K562 (cell line): ENCODE measurements at regions not wholly inside any gene's neighbourhood (a gene's known extent, or its start where the extent isn't known, plus 50 kb on each side); places are given as distances from the start of the nearest gene placed in this dataset.

Experiments used
- ARID3A ChIP-seq: IDR thresholded peaks from 2 replicates; pipeline ENCODE4 v1.6.1; 2012; ENCODE audit warnings: low read depth, low read length, improper control_type of control experiment, borderline replicate concordance
- ATF2 ChIP-seq: sonication (generic); formaldehyde crosslinking; IDR thresholded peaks from 2 replicates; pipeline ENCODE4 v1.8.1; 2022; ENCODE audit warnings: missing genetic modification reagents
- CHD4 ChIP-seq: fragments of 200-600 bp; sonication (generic); IDR thresholded peaks from 3 replicates; pipeline ENCODE4 v1.6.1; 2012; ENCODE audit warnings: low read depth, mild to moderate bottlenecking, mixed read lengths, low read length, inconsistent platforms; ENCODE audit not compliant: insufficient read depth, insufficient replicate concordance, poor library complexity, severe bottlenecking
- CTCF ChIP-seq, 3 experiments: IDR thresholded peaks in 2 of 3; conservative IDR thresholded peaks in 1 of 3; 2 replicates each; pipeline ENCODE4 v1.5.1; 2011 to 2012; ENCODE audit warnings: low read length in 3 of 3, mild to moderate bottlenecking in 3 of 3, control low read depth in 2 of 3, improper control_type of control experiment in 1 of 3, inconsistent platforms in 1 of 3, low read depth in 1 of 3, mixed read lengths in 1 of 3, moderate library complexity in 1 of 3; ENCODE audit not compliant: insufficient read depth in 2 of 3
- EZH2 ChIP-seq: IDR thresholded peaks from 2 replicates; pipeline ENCODE4 v1.6.1; 2012; ENCODE audit warnings: low read depth, mild to moderate bottlenecking, inconsistent platforms, low read length, borderline replicate concordance
- SIX5 ChIP-seq, 2 experiments: IDR thresholded peaks; 2 replicates each; pipeline ENCODE4 v1.6.1; 2011; ENCODE audit warnings: low read length in 2 of 2, borderline replicate concordance in 1 of 2, low read depth in 1 of 2, mild to moderate bottlenecking in 1 of 2, moderate library complexity in 1 of 2; ENCODE audit not compliant: insufficient read depth in 1 of 2
- SMC3 ChIP-seq: conservative IDR thresholded peaks from 2 replicates; pipeline ENCODE4 v1.6.1; 2011; ENCODE audit warnings: low read depth, low read length, improper control_type of control experiment; ENCODE audit not compliant: insufficient read depth
- ZBTB26 ChIP-seq: fragments of 450-650 bp; formaldehyde crosslinking; IDR thresholded peaks from 2 replicates; pipeline ENCODE4 v1.4.0; 2022; ENCODE audit warnings: missing genetic modification characterization
- ZBTB49 ChIP-seq: sonication (generic); formaldehyde crosslinking; IDR thresholded peaks from 2 replicates; pipeline ENCODE4 v1.8.0; 2022; ENCODE audit warnings: missing genetic modification reagents, mild to moderate bottlenecking, borderline replicate concordance

- TF ChIP-seq SMC3 (no peak), SIX5 (IDR thresholded peaks at IDR 0.05; ENCODE audit: borderline replicate concordance in 1 of 2, insufficient read depth in 1 of 2, low read depth in 1 of 2, low read length in 2 of 2) (no peak), ZBTB49 (CRISPR knock-in tag) (no peak), EZH2 (no peak), CTCF (IDR thresholded peaks at IDR 0.05 in 2 of 3, conservative IDR thresholded peaks at IDR 0.05 in 1 of 3; ENCODE audit: insufficient read depth in 2 of 3, low read depth in 1 of 3, low read length in 3 of 3) (no peak), ARID3A (no peak), ATF2 (CRISPR knock-in tag) (no peak), CHD4 (no peak), ZBTB26 (CRISPR knock-in tag) (no peak)
Observed at GRCh38 chr4:138697851-138698250, 317.7 kb upstream of the NOCT start.
